Calu3 (cell line): ENCODE measurements at regions not wholly inside any gene's neighbourhood (a gene's known extent, or its start where the extent isn't known, plus 50 kb on each side); places are given as distances from the start of the nearest gene placed in this dataset.
A peak's percentile ranks its signal among the peaks of the same experiment; 100 is the strongest.

Experiments
- BruUV-seq: library from RNA; stranded (reverse); fragments of 400-500 nt; replicated peaks from 2 replicates; lab custom pipeline; 2021; lab: Mats Ljungman, UMichigan
- CTCF ChIA-PET: fragments of 300-600 bp; sonication (Branson Sonifier 250); formaldehyde crosslinking; loops from one replicate; lab custom pipeline; 2022; ENCODE audit warnings: antibody characterized with exemption; lab: Charles Lee
- DNase-seq: peaks from one replicate; pipeline ENCODE4 v3.0.0; 2022
- H3K27ac Mint-ChIP-seq: one replicate; pipeline ENCODE4 v1.8.0; 2022; ENCODE audit warnings: mixed read lengths; ENCODE audit not compliant: unreplicated experiment
- H3K27me3 Mint-ChIP-seq: one replicate; pipeline ENCODE4 v1.8.0; 2022; ENCODE audit warnings: mixed read lengths; ENCODE audit not compliant: unreplicated experiment
- H3K36me3 Mint-ChIP-seq: one replicate; pipeline ENCODE4 v1.8.0; 2022; ENCODE audit warnings: mild to moderate bottlenecking, moderate library complexity, mixed read lengths; ENCODE audit not compliant: insufficient read depth, unreplicated experiment
- H3K4me1 Mint-ChIP-seq: one replicate; pipeline ENCODE4 v1.8.0; 2022; ENCODE audit warnings: mild to moderate bottlenecking, low read depth, mixed read lengths; ENCODE audit not compliant: unreplicated experiment
- H3K4me3 Mint-ChIP-seq: one replicate; pipeline ENCODE4 v1.8.0; 2022; ENCODE audit warnings: mild to moderate bottlenecking, low read depth, moderate library complexity, mixed read lengths; ENCODE audit not compliant: unreplicated experiment
- H3K9me3 Mint-ChIP-seq: one replicate; pipeline ENCODE4 v1.8.0; 2022; ENCODE audit warnings: low read depth, mixed read lengths; ENCODE audit not compliant: unreplicated experiment
- intact Hi-C: fragments of 100-400 bp; cut with micrococcal nuclease; formaldehyde crosslinking; loops from one replicate; pipeline ENCODE4 v1.10.0; 2022; ENCODE audit not compliant: unreplicated experiment
- TF ChIP-seq, protein P1 (sequence below): fragments of 200-600 bp; IDR thresholded peaks from one replicate; pipeline ENCODE4 v1.8.0; 2022; ENCODE audit warnings: antibody characterized with exemption; ENCODE audit not compliant: unreplicated experiment

DNA sequence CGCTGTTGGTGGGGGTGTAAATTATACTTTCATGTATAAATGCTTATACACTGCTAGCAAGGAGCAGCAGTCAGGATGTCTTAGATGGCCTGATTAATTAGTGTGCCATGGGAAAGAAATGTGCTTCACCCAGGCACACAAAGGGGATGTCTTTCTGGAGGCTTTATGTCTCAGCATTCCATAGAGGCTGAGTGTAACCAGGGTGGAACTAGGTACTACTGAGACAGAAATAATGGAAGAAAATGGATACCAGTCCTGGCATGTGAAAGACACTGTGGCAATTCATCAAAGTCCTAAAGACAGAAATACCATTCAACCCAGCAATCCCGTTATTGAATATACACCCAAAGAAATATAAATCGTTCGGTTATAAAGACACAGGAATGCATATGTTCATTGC is 52.5 kb downstream of the PF4 start:
- H3K27ac Mint-ChIP-seq, result no peak overlapping the region
- CTCF ChIA-PET, result no interaction called here
- no peak overlapping the region for H3K4me3 Mint-ChIP-seq
- intact Hi-C loops, result loop anchor here (10.0 kb wide), 2 partner anchors 206 to 354 kb away; no protein-coding TSS in a partner anchor
- DNase-seq, result no peak
- TF ChIP-seq, protein P1, sequence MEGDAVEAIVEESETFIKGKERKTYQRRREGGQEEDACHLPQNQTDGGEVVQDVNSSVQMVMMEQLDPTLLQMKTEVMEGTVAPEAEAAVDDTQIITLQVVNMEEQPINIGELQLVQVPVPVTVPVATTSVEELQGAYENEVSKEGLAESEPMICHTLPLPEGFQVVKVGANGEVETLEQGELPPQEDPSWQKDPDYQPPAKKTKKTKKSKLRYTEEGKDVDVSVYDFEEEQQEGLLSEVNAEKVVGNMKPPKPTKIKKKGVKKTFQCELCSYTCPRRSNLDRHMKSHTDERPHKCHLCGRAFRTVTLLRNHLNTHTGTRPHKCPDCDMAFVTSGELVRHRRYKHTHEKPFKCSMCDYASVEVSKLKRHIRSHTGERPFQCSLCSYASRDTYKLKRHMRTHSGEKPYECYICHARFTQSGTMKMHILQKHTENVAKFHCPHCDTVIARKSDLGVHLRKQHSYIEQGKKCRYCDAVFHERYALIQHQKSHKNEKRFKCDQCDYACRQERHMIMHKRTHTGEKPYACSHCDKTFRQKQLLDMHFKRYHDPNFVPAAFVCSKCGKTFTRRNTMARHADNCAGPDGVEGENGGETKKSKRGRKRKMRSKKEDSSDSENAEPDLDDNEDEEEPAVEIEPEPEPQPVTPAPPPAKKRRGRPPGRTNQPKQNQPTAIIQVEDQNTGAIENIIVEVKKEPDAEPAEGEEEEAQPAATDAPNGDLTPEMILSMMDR, result no peak
- H3K36me3 Mint-ChIP-seq, result no peaks in the 10 kb centered on the region
- peaks cover 7% of the 10 kb centered on the region for H3K4me1 Mint-ChIP-seq
- H3K27me3 Mint-ChIP-seq, result no peaks in the 10 kb centered on the region
- no TSS peak for BruUV-seq
- H3K9me3 Mint-ChIP-seq, result peaks cover 3% of the 10 kb centered on the region

DNA sequence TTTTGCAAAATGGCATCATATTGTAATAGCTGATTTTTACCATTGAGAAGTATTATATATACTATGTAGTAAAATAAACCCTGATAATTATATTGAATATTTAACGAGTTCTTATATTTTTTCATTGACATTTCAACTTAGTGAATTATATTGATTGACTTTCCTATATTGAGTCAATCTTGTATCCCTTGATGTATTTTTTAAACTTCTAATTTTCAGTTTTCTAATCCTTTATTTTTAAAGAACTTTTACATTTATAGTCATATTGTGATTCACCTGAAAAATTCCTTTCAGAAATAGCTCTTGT is 54.4 kb downstream of the CXCL1 start:
- no peaks in the 10 kb centered on the region for H3K27me3 Mint-ChIP-seq
- peaks cover 16% of the 10 kb centered on the region for H3K4me1 Mint-ChIP-seq
- intact Hi-C loops, result loop anchor here (1.0 to 10.0 kb wide), 6 partner anchors 51 to 581 kb away; no protein-coding TSS in a partner anchor
- peaks cover 2% of the 10 kb centered on the region for H3K9me3 Mint-ChIP-seq
- H3K27ac Mint-ChIP-seq, result no peak overlapping the region
- H3K36me3 Mint-ChIP-seq, result no peaks in the 10 kb centered on the region
- no peak overlapping the region for H3K4me3 Mint-ChIP-seq
- CTCF ChIA-PET, result interaction anchor here (0.7 kb wide), 1 partner anchor 255 kb away, joined by 3 read pairs; no protein-coding TSS in a partner anchor
- BruUV-seq, result no TSS peak
- no peak for DNase-seq
- TF ChIP-seq, protein P1, result no peak

DNA sequence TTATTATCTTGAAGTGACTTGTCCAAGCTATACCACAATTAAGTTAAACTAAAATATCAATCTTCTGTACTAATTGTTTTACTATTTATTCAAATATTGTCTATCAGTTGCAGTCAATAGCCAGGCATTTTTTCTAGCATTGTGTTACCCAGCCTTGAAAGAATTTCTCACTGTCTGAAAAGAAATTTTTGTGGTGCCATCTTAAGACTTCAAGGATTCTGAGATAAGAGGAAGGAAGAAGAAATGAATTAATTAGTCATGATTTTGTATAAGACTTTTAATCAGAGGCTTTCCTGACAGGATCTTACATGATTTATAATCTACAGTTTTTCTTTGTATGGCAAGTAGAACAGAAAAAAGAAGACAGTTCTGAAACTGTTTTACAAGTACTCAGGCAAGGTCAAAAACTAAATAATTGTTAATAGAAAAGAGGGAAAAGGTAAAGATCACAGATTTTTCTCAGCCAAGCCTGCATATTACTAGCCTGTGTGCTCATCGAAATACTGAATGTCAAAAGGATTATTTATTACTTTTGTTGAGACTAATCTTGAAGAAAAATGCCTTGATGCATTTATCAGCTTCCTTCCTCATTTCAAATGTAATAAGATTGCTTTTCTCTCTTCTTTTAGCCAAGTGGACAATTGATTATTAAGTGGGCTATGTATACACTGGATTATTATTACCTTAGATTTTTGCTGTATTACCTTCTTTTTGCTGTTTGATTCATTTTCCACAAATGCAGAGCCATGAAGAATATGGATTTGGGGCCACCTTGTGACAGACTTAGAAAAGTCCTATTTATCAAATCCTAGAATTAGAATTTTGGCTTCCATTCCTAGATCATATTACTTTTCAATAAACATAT is 53.8 kb downstream of the CXCL1 start:
- Mint-ChIP-seq H3K4me1 (peaks cover 22% of the 10 kb centered on the region), H3K27me3 (no peaks in the 10 kb centered on the region), H3K4me3 (no peak overlapping the region), H3K9me3 (no peaks in the 10 kb centered on the region), H3K27ac (peak overlapping the region; percentile 23), H3K36me3 (no peaks in the 10 kb centered on the region)
- DNase-seq, result peak; percentile 41
- intact Hi-C loops, result loop anchor here (1.0 to 10.0 kb wide), 6 partner anchors 50 to 581 kb away; no protein-coding TSS in a partner anchor
- CTCF ChIA-PET, result interaction anchor here (0.7 kb wide), 1 partner anchor 254 kb away, joined by 3 read pairs; no protein-coding TSS in a partner anchor
- BruUV-seq, result no TSS peak
- TF ChIP-seq, protein P1, result no peak

DNA sequence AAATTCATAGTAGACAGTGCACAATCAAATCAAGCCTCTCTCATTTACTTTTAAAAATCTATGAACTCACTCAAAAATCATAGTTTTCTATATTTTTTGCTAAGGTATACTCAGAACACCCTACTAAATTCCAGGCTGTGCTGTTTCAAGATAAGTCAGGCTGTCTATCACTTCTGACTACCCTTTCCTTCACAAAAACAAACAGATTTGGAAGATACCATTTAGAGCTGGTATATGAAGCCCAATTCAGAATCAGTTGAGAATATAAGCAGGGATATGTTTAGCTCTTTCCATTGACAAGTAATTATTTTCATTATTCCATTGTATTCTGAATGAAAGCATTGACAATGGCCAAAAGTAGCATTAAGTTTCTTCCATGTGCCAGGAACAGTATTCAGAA is 53.1 kb downstream of the CXCL1 start:
- no peak overlapping the region for H3K27ac Mint-ChIP-seq
- TF ChIP-seq, protein P1, result no peak

More for the DNA sequence above, 53.1 kb downstream of the CXCL1 start:
- Mint-ChIP-seq H3K4me3 (no peak overlapping the region), H3K27me3 (no peaks in the 10 kb centered on the region), H3K9me3 (no peaks in the 10 kb centered on the region), H3K4me1 (peaks cover 27% of the 10 kb centered on the region), H3K36me3 (no peaks in the 10 kb centered on the region)
- intact Hi-C loops, result loop anchor here (2.0 to 10.0 kb wide), 5 partner anchors 50 to 580 kb away; no protein-coding TSS in a partner anchor
- DNase-seq, result no peak
- CTCF ChIA-PET, result no interaction called here
- BruUV-seq, result no TSS peak
